ENCODE measurements at regions not wholly inside any gene's neighbourhood (a gene's known extent, or its start where the extent isn't known, plus 50 kb on each side); places are given as distances from the start of the nearest gene placed in this dataset.

GRCh38 chr12:116401565-116401964 lies 124.1 kb upstream of the MED13L start:
- H3K36me3 ChIP-seq (ENCODE audit: control insufficient read depth in 1 of 2, insufficient read depth in 2 of 2, low read length in 1 of 2), result no peaks in the 10 kb centered on the region
- H3K27me3 ChIP-seq (ENCODE audit: control insufficient read depth in 1 of 2, insufficient read depth in 2 of 2, low read length in 1 of 2), result no peaks in the 10 kb centered on the region
- intact Hi-C loops (cut with DNase I), result no loop called here
- no peak overlapping the region for H3K27ac ChIP-seq (ENCODE audit: low read depth in 1 of 2, low read length in 2 of 2)
- H3K4me3 ChIP-seq (ENCODE audit: low read length in 2 of 2), result no peak overlapping the region
- ATAC-seq (ENCODE audit: low FRiP score) (no peak), DNase-seq (peak; percentile 5)
- 85 to 93% methylated on average over 3 of the region's 3 CpGs for WGBS, 2 donors
- H3K9me3 ChIP-seq (ENCODE audit: control insufficient read depth, low read length), result no peaks in the 10 kb centered on the region
- H3K4me1 ChIP-seq (ENCODE audit: control insufficient read depth in 1 of 2, insufficient read depth in 2 of 2, low read length in 2 of 2), result no peaks in the 10 kb centered on the region

GRCh38 chr12:116402163-116402939 lies 124.9 kb upstream of the MED13L start:
- Histone ChIP-seq H3K36me3 (ENCODE audit: control insufficient read depth in 1 of 2, insufficient read depth in 2 of 2, low read length in 1 of 2) (no peaks in the 10 kb centered on the region), H3K27ac (ENCODE audit: low read depth in 1 of 2, low read length in 2 of 2) (no peak overlapping the region), H3K4me3 (ENCODE audit: low read length in 2 of 2) (no peak overlapping the region), H3K27me3 (ENCODE audit: control insufficient read depth in 1 of 2, insufficient read depth in 2 of 2, low read length in 1 of 2) (no peaks in the 10 kb centered on the region), H3K9me3 (ENCODE audit: control insufficient read depth, low read length) (no peaks in the 10 kb centered on the region), H3K4me1 (ENCODE audit: control insufficient read depth in 1 of 2, insufficient read depth in 2 of 2, low read length in 2 of 2) (no peaks in the 10 kb centered on the region)
- DNase-seq (peak; percentile 13 to 24), ATAC-seq (ENCODE audit: low FRiP score) (no peak)
- 88 to 93% methylated on average over 11 of the region's 11 CpGs for WGBS, 2 donors
- intact Hi-C loops (cut with DNase I), result no loop called here

DNA sequence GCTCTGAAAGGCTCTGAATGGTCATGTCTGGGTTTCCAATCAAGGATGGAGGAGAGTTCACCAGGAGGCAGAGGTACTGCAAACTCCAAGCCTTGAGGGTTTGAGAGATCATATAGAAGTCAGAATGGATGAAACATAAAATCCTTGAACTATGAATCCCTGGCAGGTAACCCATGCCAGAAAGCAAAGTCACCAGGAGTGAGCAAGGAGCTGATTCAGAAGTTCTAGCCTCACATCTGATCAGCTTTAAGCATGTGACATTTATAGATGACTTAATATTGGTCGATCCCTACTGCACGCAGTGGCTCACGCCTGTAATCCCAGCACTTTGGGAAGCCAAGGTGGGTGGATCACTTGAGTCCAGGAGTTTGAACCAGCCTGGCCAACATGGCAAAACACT lies 126.1 kb upstream of the MED13L start:
- peak in 1 of 2 donors; percentile 5 for DNase-seq
- Histone ChIP-seq H3K9me3 (ENCODE audit: control insufficient read depth, low read length) (no peaks in the 10 kb centered on the region), H3K27ac (ENCODE audit: low read depth in 1 of 2, low read length in 2 of 2) (no peak overlapping the region), H3K27me3 (ENCODE audit: control insufficient read depth in 1 of 2, insufficient read depth in 2 of 2, low read length in 1 of 2) (no peaks in the 10 kb centered on the region), H3K36me3 (ENCODE audit: control insufficient read depth in 1 of 2, insufficient read depth in 2 of 2, low read length in 1 of 2) (no peaks in the 10 kb centered on the region), H3K4me1 (ENCODE audit: control insufficient read depth in 1 of 2, insufficient read depth in 2 of 2, low read length in 2 of 2) (no peaks in the 10 kb centered on the region), H3K4me3 (ENCODE audit: low read length in 2 of 2) (no peak overlapping the region)
- WGBS, 2 donors, result 75 to 81% methylated on average over 3 of the region's 3 CpGs
- ATAC-seq (ENCODE audit: low FRiP score), result no peak
- intact Hi-C loops (cut with DNase I), result no loop called here

DNA sequence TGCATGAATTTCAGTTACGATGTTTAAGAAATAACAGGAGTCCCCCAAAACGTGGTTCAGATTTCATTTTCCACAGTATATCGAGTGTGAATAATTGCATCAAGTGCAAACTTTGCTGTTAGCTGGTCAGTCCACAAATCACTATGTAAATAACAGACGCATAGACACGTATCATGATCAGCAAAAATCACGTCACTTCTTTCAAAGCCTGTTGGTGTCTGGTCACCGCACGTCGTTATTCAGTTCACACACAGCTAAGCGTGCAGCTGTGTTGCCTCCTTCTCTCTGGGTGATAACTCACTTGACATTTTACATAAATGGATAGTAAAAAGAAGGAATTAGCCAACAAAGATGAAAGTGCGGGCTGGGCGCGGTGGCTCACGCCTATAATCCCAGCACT lies 126.8 kb upstream of the MED13L start:
- WGBS, 2 donors, result 94 to 97% methylated on average over 14 of the region's 14 CpGs

DNA sequence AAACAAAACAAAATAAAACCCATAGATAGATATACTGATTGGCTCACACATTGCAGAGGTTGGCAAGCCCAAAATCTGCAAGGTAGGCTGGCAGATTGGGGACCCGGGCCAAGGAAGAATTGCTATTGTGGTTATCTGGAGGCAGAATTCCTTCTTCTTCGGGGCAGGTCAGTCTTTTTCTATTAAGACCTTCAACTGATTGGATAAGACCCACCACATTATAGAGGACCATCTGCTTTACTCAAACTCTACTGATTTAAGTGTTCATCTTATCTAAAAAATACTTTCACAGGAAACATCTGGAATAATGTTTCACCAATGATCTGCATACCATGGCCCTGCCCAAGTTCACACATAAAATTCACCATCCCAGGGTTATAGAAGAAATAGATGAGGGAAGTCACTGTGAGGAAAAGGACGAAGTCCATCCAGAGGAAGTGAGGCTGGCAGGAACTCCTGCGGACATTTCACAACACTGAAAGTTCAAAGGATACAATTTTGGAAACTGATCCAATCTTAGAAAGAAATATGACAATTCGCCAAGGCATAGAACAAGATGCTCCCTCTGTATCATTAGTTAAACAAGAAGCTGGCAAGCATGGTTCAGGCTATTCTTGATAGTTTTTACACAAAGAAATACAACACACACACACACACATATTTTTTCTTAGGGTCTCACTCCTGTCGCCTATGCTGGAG lies 127.6 kb upstream of the MED13L start:
- DNase-seq (peak in 1 of 2 donors; percentile 9), ATAC-seq (ENCODE audit: low FRiP score) (peak; percentile 6)
- no peak overlapping the region for H3K4me3 ChIP-seq (ENCODE audit: low read length in 2 of 2)
- 51 to 80% methylated on average over 6 of the region's 6 CpGs for WGBS, 2 donors
- intact Hi-C loops (cut with DNase I), result no loop called here
- H3K36me3 ChIP-seq (ENCODE audit: control insufficient read depth in 1 of 2, insufficient read depth in 2 of 2, low read length in 1 of 2), result no peaks in the 10 kb centered on the region
- no peaks in the 10 kb centered on the region for H3K9me3 ChIP-seq (ENCODE audit: control insufficient read depth, low read length)
- no peak overlapping the region for H3K27ac ChIP-seq (ENCODE audit: low read depth in 1 of 2, low read length in 2 of 2)
- no peaks in the 10 kb centered on the region for H3K27me3 ChIP-seq (ENCODE audit: control insufficient read depth in 1 of 2, insufficient read depth in 2 of 2, low read length in 1 of 2)
- H3K4me1 ChIP-seq (ENCODE audit: control insufficient read depth in 1 of 2, insufficient read depth in 2 of 2, low read length in 2 of 2), result no peaks in the 10 kb centered on the region

More for the DNA sequence above, 126.8 kb upstream of the MED13L start:
- H3K36me3 ChIP-seq (ENCODE audit: control insufficient read depth in 1 of 2, insufficient read depth in 2 of 2, low read length in 1 of 2), result no peaks in the 10 kb centered on the region
- intact Hi-C loops (cut with DNase I), result no loop called here
- no peaks in the 10 kb centered on the region for H3K4me1 ChIP-seq (ENCODE audit: control insufficient read depth in 1 of 2, insufficient read depth in 2 of 2, low read length in 2 of 2)
- ATAC-seq (ENCODE audit: low FRiP score), result no peak
- H3K27me3 ChIP-seq (ENCODE audit: control insufficient read depth in 1 of 2, insufficient read depth in 2 of 2, low read length in 1 of 2), result no peaks in the 10 kb centered on the region
- peak in 1 of 2 donors; percentile 30 for DNase-seq
- no peak overlapping the region for H3K27ac ChIP-seq (ENCODE audit: low read depth in 1 of 2, low read length in 2 of 2)
- no peak overlapping the region for H3K4me3 ChIP-seq (ENCODE audit: low read length in 2 of 2)
- no peaks in the 10 kb centered on the region for H3K9me3 ChIP-seq (ENCODE audit: control insufficient read depth, low read length)

DNA sequence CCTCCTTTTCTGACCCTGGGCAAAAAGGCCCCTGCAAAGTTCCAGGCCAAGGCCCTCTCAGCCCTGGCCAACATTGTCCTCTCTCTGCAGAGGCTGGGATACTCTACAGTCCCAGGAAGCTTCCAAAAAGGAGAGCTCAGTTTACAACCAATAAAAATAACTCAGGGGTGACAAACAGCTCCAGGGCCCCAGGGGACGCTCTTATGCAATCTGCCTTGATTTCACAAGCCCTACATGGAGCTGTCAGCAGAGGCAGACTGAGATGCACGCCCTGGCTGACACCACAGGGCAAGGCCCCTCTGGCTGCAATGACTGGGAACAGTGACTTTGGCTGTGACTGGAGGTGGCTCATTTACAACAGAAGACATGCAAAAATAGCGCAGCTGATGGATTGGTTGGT lies 129.0 kb upstream of the MED13L start:
- H3K4me3 ChIP-seq (ENCODE audit: low read length in 2 of 2), result no peak overlapping the region
- H3K9me3 ChIP-seq (ENCODE audit: control insufficient read depth, low read length), result no peaks in the 10 kb centered on the region
- intact Hi-C loops (cut with DNase I), result no loop called here
- ATAC-seq (ENCODE audit: low FRiP score) (peak; percentile 91), DNase-seq (peak; percentile 95 to 96)
- WGBS, 2 donors, result 2 to 4% methylated on average over 3 of the region's 3 CpGs
- H3K4me1 ChIP-seq (ENCODE audit: control insufficient read depth in 1 of 2, insufficient read depth in 2 of 2, low read length in 2 of 2), result no peaks in the 10 kb centered on the region
- H3K27me3 ChIP-seq (ENCODE audit: control insufficient read depth in 1 of 2, insufficient read depth in 2 of 2, low read length in 1 of 2), result no peaks in the 10 kb centered on the region
- no peaks in the 10 kb centered on the region for H3K36me3 ChIP-seq (ENCODE audit: control insufficient read depth in 1 of 2, insufficient read depth in 2 of 2, low read length in 1 of 2)
- H3K27ac ChIP-seq (ENCODE audit: low read depth in 1 of 2, low read length in 2 of 2), result peak overlapping the region in 1 of 2 donors; percentile 15

DNA sequence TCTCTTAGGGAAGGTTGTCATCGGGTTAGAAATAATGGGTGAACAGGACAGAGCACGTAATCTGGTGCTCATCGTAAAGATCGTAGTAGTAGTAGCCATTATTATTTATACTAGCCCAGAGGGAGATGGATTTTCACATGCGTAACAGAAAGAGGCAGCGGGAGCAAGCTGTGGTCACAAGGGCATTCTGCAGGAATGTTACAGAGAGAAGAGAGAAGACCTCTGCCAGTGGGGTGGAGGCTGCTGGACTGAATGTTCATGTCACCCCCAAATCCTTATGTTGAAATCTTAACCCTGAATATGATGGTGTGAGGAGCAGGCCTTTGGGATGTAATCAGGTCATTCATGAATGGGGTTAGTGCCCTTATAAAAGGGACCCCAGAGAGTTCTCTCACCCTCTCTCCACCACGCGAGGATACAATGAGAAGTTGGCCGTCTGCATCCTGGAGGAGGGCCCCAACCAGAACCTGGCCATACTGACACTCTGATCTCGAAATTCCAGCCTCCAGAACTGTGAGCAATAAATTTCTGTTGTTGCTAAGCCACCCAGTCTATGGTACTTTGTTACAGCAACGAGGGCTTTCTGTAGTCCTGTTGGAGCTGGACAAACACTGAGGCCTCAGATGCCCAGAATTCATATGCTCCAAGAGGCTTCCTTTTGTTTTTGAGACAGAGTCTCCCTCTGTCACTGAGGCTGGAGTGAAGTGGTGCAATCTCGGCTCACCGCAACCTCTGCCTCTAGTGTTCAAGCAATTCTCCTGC lies 131.2 kb upstream of the MED13L start:
- no peak overlapping the region for H3K4me3 ChIP-seq (ENCODE audit: low read length in 2 of 2)
- ATAC-seq (ENCODE audit: low FRiP score), result no peak
- no peaks in the 10 kb centered on the region for H3K9me3 ChIP-seq (ENCODE audit: control insufficient read depth, low read length)
- H3K27ac ChIP-seq (ENCODE audit: low read depth in 1 of 2, low read length in 2 of 2), result no peak overlapping the region
- no peaks in the 10 kb centered on the region for H3K36me3 ChIP-seq (ENCODE audit: control insufficient read depth in 1 of 2, insufficient read depth in 2 of 2, low read length in 1 of 2)
- no peaks in the 10 kb centered on the region for H3K4me1 ChIP-seq (ENCODE audit: control insufficient read depth in 1 of 2, insufficient read depth in 2 of 2, low read length in 2 of 2)
- 92 to 93% methylated on average over 13 of the region's 13 CpGs for WGBS, 2 donors
- intact Hi-C loops (cut with DNase I), result no loop called here
- DNase-seq, result peak in 1 of 2 donors; percentile 44
- no peaks in the 10 kb centered on the region for H3K27me3 ChIP-seq (ENCODE audit: control insufficient read depth in 1 of 2, insufficient read depth in 2 of 2, low read length in 1 of 2)

- WGBS, 2 donors, result 65 to 89% methylated on average over 3 of the region's 3 CpGs
- ATAC-seq (ENCODE audit: low FRiP score), result no peak
- H3K27me3 ChIP-seq (ENCODE audit: control insufficient read depth in 1 of 2, insufficient read depth in 2 of 2, low read length in 1 of 2), result no peaks in the 10 kb centered on the region
- no peaks in the 10 kb centered on the region for H3K9me3 ChIP-seq (ENCODE audit: control insufficient read depth, low read length)
- no peaks in the 10 kb centered on the region for H3K36me3 ChIP-seq (ENCODE audit: control insufficient read depth in 1 of 2, insufficient read depth in 2 of 2, low read length in 1 of 2)
- no peak overlapping the region for H3K4me3 ChIP-seq (ENCODE audit: low read length in 2 of 2)
- no peak overlapping the region for H3K27ac ChIP-seq (ENCODE audit: low read depth in 1 of 2, low read length in 2 of 2)
- no peaks in the 10 kb centered on the region for H3K4me1 ChIP-seq (ENCODE audit: control insufficient read depth in 1 of 2, insufficient read depth in 2 of 2, low read length in 2 of 2)
- intact Hi-C loops (cut with DNase I), result no loop called here
- DNase-seq, result no peak
Measured at GRCh38 chr12:116411977-116412376, 134.5 kb upstream of the MED13L start.

Data from aorta (tissue), 5 donors.